Activated CD8-positive, alpha-beta memory T cell treated with anti-CD3 and anti-CD28 coated beads for 36 hours (primary cell): ENCODE measurements at regions not wholly inside any gene's neighbourhood (a gene's known extent, or its start where the extent isn't known, plus 50 kb on each side); places are given as distances from the start of the nearest gene placed in this dataset.

Experiments used
- CTCF ChIA-PET: fragments of 350-600 bp; sonication (Branson Sonifier 250); formaldehyde crosslinking; loops from one replicate; lab custom pipeline; 2021; ENCODE audit warnings: antibody characterized with exemption; lab: Charles Lee
- POLR2A ChIA-PET: fragments of 350-600 bp; sonication (Branson Sonifier 250); formaldehyde crosslinking; loops from one replicate; lab custom pipeline; 2021; ENCODE audit warnings: antibody characterized with exemption; lab: Charles Lee

DNA sequence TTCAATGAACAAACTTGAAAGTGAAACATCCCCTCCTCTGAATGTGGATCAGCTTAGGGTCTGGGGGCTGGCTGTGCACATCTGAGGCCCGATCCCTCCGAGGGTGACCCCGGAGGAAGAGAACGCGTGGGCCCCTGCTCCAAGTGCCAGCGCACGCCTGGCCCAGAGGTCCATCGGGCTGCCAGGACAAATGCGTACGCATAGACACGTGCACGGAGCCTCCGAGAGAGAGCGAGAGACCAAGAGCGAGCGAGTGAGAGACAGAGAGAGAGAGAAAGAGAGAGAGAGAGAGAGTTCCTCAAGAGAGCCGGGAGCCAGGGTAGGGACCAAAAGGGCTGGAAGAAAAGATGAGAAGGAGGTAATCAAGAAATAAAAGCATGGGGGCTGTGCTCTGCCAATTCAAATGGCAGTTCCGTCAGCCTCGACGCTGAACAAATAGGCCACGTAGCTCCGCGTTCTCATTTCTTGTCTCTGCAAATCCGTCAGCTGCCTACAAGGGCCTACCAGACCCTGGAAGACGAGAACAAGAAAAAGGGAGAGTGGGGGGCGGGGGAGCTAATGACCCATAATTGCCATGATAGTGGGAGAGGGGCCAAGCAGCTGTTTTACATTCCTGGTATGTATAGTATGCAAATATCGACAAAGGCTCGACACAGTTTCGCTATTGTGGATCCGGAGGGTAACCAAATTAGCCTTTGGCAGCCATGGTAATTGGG, 435.3 kb upstream of the ZFHX3 start:
- POLR2A ChIA-PET, result no interaction called here

GRCh38 chr16:73482310-73482709, 434.4 kb upstream of the ZFHX3 start:
- POLR2A ChIA-PET, result no interaction called here
- CTCF ChIA-PET, result no interaction called here

More for the DNA sequence above, 435.3 kb upstream of the ZFHX3 start:
- CTCF ChIA-PET, result no interaction called here

GRCh38 chr16:73480381-73480780, 432.5 kb upstream of the ZFHX3 start:
- POLR2A ChIA-PET, result no interaction called here
- CTCF ChIA-PET, result no interaction called here

- ChIA-PET POLR2A (no interaction called here), CTCF (no interaction called here)
Observed at GRCh38 chr16:73473713-73474112, 425.8 kb upstream of the ZFHX3 start.

DNA sequence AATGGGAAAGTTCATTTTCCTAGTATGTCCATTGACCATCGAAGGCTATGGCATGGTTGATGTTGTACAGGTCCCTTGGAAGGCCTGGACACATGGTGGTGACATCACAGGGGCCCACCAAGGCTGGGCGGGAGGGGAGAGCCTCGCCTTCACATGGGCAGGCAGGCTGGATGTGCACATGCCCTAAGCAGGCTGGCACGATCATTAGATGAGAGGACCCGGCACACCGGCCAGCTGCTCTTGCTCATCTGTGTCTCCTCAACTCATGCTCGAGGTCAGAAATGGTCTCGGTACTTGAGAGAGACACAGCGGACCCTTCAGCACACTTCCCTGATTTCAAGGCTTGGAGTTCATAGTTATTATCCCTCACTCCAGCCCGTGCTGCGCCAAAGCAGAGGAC, 416.9 kb upstream of the ZFHX3 start:
- CTCF ChIA-PET, result no interaction called here
- POLR2A ChIA-PET, result no interaction called here

DNA sequence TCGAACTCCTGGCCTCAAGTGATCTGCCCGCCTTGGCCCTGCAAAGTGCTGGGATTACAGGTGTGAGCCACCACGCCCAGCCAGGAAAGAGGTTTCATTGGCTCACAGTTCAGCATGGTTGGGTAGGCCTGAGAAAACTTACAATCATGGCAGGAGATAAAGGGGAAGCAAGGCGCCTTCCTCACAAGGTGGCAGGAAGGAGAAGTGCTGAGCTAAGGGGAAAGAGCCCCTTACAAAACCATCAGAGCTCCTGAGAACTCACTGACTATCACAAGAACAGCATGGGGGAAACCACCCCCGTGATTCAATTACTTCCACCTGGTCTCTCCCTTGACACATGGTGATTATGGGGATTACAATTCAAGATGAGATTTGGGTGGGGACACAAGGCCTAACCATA, 411.7 kb upstream of the ZFHX3 start:
- POLR2A ChIA-PET, result no interaction called here
- CTCF ChIA-PET, result no interaction called here

DNA sequence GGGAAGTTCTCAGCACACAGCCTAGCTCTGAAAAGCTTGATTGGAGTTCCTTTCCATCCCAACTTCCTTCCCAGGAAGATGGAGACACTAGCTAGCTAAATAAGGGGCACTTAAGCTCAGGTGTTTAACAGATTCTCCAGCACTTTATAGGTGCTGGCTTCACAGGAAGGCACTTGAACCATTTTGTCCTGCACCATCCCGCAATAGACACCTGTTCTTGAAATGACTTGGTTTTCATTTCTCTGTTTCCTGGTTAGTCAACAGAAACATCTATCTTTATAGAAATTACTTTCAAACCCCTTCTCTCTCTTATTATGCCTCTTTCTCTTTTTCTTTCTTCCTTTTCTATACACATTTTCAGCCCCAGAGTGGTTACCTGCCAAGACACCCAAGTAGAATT, 409.9 kb upstream of the ZFHX3 start:
- CTCF ChIA-PET, result no interaction called here
- POLR2A ChIA-PET, result no interaction called here

GRCh38 chr16:73448970-73449369, 401.0 kb upstream of the ZFHX3 start:
- ChIA-PET CTCF (no interaction called here), POLR2A (no interaction called here)

DNA sequence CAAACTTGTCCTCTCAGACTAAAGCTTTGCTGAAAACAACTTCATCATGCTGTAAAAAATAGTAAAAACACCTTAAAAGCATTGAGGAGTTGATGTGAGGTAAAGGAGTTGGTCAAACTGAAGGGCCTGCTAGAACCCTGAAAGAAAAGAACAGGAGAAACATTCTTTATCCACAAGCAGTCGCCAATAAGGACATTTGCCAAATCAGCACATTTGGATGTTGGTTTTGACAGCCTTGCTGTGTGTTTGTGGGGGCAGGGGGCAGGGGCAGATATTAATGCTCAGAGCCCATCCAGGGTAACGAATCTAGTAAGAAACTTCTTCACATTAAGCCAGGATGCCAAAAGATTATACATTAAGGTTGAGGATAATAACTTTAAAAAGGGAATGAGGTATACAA, 399.9 kb upstream of the ZFHX3 start:
- ChIA-PET CTCF (no interaction called here), POLR2A (no interaction called here)

DNA sequence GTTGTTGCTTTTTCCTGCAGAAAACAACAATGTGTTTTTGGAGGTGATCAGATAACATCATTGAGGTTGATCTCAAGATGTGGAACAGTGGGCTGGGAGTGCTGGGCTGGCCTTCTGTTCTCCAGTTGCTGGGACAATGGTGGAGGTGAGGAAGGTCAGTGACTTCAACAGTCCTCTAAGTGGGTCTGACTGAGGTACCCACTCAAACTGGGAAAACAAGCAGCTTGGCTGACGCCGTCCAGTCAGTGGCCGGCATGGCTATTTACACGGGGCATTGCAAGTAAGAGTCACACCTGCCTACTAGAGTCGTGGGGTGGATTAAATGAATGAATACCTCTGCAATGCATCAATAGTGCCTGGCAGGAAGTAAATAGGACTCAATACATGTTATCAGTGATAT, 386.7 kb upstream of the ZFHX3 start:
- ChIA-PET CTCF (no interaction called here), POLR2A (no interaction called here)

DNA sequence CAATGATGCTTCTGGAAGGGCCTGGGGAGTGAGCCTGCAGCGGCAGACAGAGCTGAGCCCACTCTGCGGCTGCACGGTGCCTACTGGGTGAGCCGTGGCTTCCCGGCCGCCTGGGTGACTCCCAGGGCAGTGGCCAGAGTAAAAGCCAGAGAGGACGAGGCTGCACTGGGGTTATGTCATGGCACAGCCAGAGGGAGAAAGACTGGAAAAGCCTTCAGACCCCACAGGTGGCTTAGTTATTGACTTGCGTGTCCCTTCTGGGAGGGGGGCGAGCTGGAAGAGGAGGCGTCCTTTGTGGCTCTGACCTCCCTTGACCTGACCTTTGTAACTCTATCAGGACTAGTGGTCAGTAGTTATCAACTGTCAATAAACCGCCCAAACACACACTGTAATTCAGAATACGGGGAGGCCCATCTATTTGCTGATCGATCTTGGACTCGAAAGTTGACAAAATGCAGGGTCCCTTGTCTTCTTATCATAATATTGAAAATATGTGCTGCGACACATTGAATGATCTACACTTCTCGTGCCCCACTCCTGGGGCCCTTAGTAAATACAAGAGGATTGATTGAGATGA, 385.9 kb upstream of the ZFHX3 start:
- CTCF ChIA-PET, result no interaction called here
- POLR2A ChIA-PET, result no interaction called here

- ChIA-PET CTCF (no interaction called here), POLR2A (no interaction called here)
Observed at GRCh38 chr16:73432850-73433730, 385.2 kb upstream of the ZFHX3 start.

DNA sequence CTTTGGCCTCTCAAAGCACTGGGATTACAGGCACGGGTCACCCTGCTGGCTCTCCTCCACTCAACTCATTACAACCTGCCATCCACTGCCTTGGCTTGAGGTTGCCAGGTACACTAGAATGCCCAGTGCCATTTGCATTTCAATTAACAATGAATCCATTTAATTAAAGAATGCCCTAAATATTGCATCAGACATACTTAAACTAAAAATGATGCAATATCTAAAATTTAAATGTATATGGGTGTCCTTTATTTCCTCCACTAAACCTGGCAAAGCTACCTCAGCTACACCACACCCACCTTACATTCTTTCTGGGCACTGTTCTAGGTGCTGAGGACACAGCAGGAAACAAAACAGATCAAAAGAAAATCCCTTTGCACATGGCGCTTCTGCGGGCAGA, 382.2 kb upstream of the ZFHX3 start:
- ChIA-PET POLR2A (no interaction called here), CTCF (no interaction called here)

DNA sequence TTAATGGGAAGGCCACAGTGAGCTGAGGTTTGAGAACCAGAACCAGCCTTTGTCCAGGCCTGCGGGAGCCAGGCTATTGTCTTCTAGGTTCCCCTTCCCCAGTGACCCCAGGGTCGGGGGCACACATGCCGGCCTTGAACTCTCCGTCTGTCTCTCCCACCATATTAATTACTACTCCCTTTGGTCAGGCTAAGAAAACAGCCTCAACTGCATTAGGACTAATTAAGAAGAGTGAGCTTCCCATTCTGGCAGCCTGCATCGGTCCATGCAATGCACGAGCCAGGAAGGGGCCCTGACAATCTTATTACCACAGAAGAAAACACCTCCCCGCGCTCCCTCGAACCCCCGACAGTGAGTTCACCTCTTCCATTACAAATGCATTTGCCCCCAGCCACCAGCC, 380.2 kb upstream of the ZFHX3 start:
- POLR2A ChIA-PET, result no interaction called here
- CTCF ChIA-PET, result no interaction called here

GRCh38 chr16:73427164-73427563, 379.2 kb upstream of the ZFHX3 start:
- ChIA-PET POLR2A (no interaction called here), CTCF (no interaction called here)

DNA sequence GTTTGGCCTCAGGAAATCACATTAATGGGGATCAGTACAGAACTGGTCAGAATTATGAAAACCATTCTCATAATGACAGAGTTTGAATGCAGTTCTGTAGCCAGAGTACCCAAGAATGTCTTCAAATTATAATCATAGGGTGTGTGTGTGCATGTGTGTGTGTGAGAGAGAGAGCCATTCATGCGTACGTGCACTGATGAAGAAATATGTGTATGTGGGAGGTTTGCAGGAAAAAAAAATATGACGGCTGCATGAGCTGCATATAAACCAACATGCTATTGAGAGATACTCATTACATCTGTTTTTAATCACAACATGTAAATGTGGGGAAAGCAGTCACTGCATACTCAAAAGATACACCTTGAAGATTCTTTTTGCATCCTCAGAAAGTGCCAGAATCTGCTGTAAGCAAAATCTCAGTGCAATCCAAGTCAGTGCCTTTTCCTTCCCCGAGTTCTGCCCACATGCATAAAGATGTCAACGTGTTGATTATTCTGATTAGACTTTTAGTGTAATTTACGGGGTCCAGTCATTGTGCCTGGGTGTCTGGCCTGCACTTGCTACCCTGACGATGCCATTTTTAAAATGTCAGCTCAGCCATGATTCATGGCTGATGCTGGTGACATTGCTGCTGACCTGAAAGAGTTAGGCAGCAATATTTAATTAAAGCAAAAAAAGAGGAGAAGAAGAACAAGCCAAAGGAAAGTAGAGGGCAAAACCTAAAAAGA, 378.7 kb upstream of the ZFHX3 start:
- POLR2A ChIA-PET, result no interaction called here
- CTCF ChIA-PET, result no interaction called here

- CTCF ChIA-PET, result no interaction called here
- POLR2A ChIA-PET, result no interaction called here
Observed at GRCh38 chr16:73420676-73421075, 372.7 kb upstream of the ZFHX3 start.

- POLR2A ChIA-PET, result no interaction called here
- CTCF ChIA-PET, result no interaction called here
Observed at GRCh38 chr16:73420244-73420643, 372.3 kb upstream of the ZFHX3 start.

- ChIA-PET CTCF (no interaction called here), POLR2A (no interaction called here)
Observed at GRCh38 chr16:73418691-73419090, 370.8 kb upstream of the ZFHX3 start.

DNA sequence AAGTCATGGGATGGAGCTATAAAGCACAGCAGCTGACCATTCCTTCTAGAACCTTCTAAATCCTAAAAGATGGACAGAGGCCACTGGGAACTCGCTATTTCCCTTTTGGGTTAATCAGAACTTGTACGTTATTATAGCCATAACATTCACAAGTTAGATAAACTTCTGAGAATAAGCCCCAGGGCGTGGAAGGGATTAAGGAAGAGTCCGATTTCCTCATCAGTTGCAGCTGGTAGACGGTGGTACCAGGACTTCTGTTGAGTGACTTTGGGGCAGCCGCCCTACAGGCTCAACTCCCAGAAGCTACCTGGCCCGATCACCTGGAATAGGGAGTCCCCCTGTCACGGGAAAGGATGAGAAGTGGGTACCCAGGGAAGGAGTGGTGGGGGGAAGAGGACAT, 370.1 kb upstream of the ZFHX3 start:
- CTCF ChIA-PET, result no interaction called here
- POLR2A ChIA-PET, result no interaction called here
